ENCODE measurements at regions not wholly inside any gene's neighbourhood (a gene's known extent, or its start where the extent isn't known, plus 50 kb on each side); places are given as distances from the start of the nearest gene placed in this dataset.

DNA sequence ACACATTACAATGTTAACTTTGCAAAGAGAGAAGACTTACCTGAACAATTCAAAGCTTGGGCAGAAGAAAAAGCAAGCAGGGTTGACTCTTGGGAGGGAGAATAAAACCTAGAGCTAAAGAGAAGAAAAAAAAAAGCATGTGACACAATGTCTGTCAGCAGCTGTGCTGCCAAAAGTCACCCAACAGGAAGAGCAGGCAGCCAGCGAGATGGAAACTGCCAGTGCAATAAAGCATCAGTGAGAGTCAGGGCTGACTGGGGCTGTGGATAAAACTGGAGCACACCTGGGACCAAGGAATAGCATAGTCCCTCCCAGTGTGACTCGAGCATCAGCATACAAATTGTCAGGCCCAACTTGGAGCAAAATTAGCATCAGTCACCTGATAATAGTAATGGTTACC, 65.0 kb upstream of the SLC22A15 start:
- TF ChIP-seq, protein P1, sequence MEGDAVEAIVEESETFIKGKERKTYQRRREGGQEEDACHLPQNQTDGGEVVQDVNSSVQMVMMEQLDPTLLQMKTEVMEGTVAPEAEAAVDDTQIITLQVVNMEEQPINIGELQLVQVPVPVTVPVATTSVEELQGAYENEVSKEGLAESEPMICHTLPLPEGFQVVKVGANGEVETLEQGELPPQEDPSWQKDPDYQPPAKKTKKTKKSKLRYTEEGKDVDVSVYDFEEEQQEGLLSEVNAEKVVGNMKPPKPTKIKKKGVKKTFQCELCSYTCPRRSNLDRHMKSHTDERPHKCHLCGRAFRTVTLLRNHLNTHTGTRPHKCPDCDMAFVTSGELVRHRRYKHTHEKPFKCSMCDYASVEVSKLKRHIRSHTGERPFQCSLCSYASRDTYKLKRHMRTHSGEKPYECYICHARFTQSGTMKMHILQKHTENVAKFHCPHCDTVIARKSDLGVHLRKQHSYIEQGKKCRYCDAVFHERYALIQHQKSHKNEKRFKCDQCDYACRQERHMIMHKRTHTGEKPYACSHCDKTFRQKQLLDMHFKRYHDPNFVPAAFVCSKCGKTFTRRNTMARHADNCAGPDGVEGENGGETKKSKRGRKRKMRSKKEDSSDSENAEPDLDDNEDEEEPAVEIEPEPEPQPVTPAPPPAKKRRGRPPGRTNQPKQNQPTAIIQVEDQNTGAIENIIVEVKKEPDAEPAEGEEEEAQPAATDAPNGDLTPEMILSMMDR (IDR thresholded peaks at IDR 0.05): no peak
- no peak for TF ChIP-seq POLR2A (IDR thresholded peaks at IDR 0.05)

All from vagina (tissue), 2 donors.